Body of pancreas (tissue), 4 donors: ENCODE measurements at regions not wholly inside any gene's neighbourhood (a gene's known extent, or its start where the extent isn't known, plus 50 kb on each side); places are given as distances from the start of the nearest gene placed in this dataset.

Source experiments
- POLR2A ChIP-seq, 3 donors: fragments of 450-650 bp; IDR thresholded peaks; one replicate each; pipeline ENCODE4 v1.6.1; 2016; ENCODE audit warnings: antibody characterized with exemption in 3 of 3, mild to moderate bottlenecking in 2 of 3
- TF ChIP-seq, protein P1 (sequence below), 7 experiments: fragments of 450-650 bp in 4 of 7; fragments of 200-600 bp in 3 of 7; sonication (generic) in 3 of 7; IDR thresholded peaks; one replicate each; pipeline ENCODE4 v1.5.1; 2016 to 2019; ENCODE audit warnings: antibody characterized with exemption in 7 of 7

DNA sequence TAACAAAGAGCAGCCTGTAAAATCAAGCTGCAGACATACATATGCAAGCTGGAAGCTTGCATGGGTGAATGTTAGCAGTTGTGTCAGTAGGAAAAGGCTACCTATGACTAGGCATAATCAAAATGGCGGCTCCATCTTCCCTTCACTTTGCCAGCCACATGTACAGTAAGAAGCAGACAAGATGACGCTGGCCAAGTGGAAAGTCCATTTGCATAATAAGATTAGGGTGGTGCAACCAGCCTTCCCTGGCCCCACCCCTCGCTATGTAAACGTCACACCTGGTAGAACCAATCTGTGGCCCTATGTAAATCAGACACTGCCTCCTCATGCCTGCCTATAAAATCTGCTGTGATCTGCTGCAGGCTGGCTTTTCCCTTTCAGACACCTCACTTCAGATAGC, 171.9 kb upstream of the USP25 start:
- TF ChIP-seq, protein P1, sequence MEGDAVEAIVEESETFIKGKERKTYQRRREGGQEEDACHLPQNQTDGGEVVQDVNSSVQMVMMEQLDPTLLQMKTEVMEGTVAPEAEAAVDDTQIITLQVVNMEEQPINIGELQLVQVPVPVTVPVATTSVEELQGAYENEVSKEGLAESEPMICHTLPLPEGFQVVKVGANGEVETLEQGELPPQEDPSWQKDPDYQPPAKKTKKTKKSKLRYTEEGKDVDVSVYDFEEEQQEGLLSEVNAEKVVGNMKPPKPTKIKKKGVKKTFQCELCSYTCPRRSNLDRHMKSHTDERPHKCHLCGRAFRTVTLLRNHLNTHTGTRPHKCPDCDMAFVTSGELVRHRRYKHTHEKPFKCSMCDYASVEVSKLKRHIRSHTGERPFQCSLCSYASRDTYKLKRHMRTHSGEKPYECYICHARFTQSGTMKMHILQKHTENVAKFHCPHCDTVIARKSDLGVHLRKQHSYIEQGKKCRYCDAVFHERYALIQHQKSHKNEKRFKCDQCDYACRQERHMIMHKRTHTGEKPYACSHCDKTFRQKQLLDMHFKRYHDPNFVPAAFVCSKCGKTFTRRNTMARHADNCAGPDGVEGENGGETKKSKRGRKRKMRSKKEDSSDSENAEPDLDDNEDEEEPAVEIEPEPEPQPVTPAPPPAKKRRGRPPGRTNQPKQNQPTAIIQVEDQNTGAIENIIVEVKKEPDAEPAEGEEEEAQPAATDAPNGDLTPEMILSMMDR (IDR thresholded peaks at IDR 0.05): no peak
- no peak for TF ChIP-seq POLR2A (IDR thresholded peaks at IDR 0.05)
